DOHH2 (cell line): ENCODE measurements at regions not wholly inside any gene's neighbourhood (a gene's known extent, or its start where the extent isn't known, plus 50 kb on each side); places are given as distances from the start of the nearest gene placed in this dataset.

Experiments used
- H3F3A ChIP-seq: fragments of 200-600 bp; sonication (generic), shearing (Covaris generic); 2 replicates; pipeline ENCODE4 v1.6.0; 2016; ENCODE audit warnings: antibody characterized with exemption, mild to moderate bottlenecking; ENCODE audit not compliant: control insufficient read depth, insufficient read depth
- H3K27ac ChIP-seq: fragments of 200-600 bp; sonication (generic); 2 replicates; pipeline ENCODE4 v1.5.1; 2014; ENCODE audit warnings: low read depth, mild to moderate bottlenecking, low read length, moderate library complexity
- H3K27me3 ChIP-seq: fragments of 200-600 bp; sonication (generic); 2 replicates; pipeline ENCODE4 v1.6.1; 2014; ENCODE audit warnings: mild to moderate bottlenecking, low read length, mixed read lengths; ENCODE audit not compliant: control insufficient read depth
- H3K36me3 ChIP-seq: fragments of 200-600 bp; sonication (generic); 2 replicates; pipeline ENCODE4 v1.6.1; 2014; ENCODE audit warnings: mild to moderate bottlenecking, low read length, moderate library complexity, mixed read lengths; ENCODE audit not compliant: control insufficient read depth
- H3K4me1 ChIP-seq: fragments of 200-600 bp; sonication (generic); 2 replicates; pipeline ENCODE4 v1.6.1; 2014; ENCODE audit warnings: mild to moderate bottlenecking, low read length, mixed read lengths; ENCODE audit not compliant: control insufficient read depth
- H3K4me2 ChIP-seq: fragments of 200-600 bp; sonication (generic); 2 replicates; pipeline ENCODE4 v1.6.0; 2014; ENCODE audit warnings: mild to moderate bottlenecking, low read length, moderate library complexity
- H3K4me3 ChIP-seq: fragments of 200-600 bp; sonication (generic); 2 replicates; pipeline ENCODE4 v1.5.1; 2014; ENCODE audit warnings: mild to moderate bottlenecking, low read length, mixed read lengths
- H3K79me2 ChIP-seq: fragments of 200-600 bp; sonication (generic); 2 replicates; pipeline ENCODE4 v1.6.1; 2014; ENCODE audit warnings: mild to moderate bottlenecking, low read length, mixed read lengths; ENCODE audit not compliant: control insufficient read depth
- H3K9me2 ChIP-seq: fragments of 200-600 bp; sonication (generic); replicated peaks from 2 replicates; pipeline ENCODE4 v1.6.1; 2014; ENCODE audit warnings: mild to moderate bottlenecking, low read length, mixed read lengths; ENCODE audit not compliant: control insufficient read depth
- H3K9me3 ChIP-seq: fragments of 200-600 bp; sonication (generic); 2 replicates; pipeline ENCODE4 v1.6.1; 2014; ENCODE audit warnings: antibody characterized with exemption, low read length, mixed read lengths; ENCODE audit not compliant: control insufficient read depth, insufficient read depth
- H4K20me1 ChIP-seq: fragments of 200-600 bp; sonication (generic); 2 replicates; pipeline ENCODE4 v1.6.0; 2014; ENCODE audit warnings: low read depth, mild to moderate bottlenecking, antibody characterized with exemption, low read length, moderate library complexity; ENCODE audit not compliant: control insufficient read depth, insufficient read depth
- EZH2phosphoT487 ChIP-seq: fragments of 200-600 bp; sonication (generic); IDR thresholded peaks from 2 replicates; pipeline ENCODE4 v1.6.1; 2017; ENCODE audit warnings: borderline replicate concordance, mild to moderate bottlenecking, antibody characterized with exemption, low read length, moderate library complexity, mixed read lengths
- TF ChIP-seq, protein P1 (sequence below): fragments of 200-600 bp; sonication (generic); IDR thresholded peaks from one replicate; pipeline ENCODE4 v1.5.1; 2014; ENCODE audit warnings: antibody characterized with exemption, mild to moderate bottlenecking, low read depth, low read length; ENCODE audit not compliant: poor library complexity, severe bottlenecking

DNA sequence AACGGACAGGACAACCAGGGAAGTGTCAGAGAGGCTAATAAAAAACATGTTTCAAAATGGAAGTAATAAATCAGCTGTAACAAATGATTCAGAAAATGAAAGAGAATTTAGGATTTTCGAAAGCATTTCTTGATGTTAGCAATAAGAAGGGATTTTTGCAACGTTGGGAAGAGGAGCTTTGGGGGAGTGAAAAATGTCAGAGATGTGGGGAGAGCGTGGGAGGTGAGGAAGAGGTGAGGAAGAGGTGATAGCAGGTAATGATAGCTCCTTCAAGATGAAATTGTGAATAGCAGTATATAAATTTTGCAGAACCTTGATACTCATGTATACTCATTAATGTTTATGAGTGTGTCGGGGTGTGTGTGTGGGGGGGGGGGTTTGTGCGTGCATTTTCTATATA is 76.2 kb upstream of the COX10 start:
- no peaks in the 10 kb centered on the region for H3K27me3 ChIP-seq
- no peaks in the 10 kb centered on the region for H3K9me2 ChIP-seq
- no peaks in the 10 kb centered on the region for H3K4me1 ChIP-seq
- TF ChIP-seq, protein P1, sequence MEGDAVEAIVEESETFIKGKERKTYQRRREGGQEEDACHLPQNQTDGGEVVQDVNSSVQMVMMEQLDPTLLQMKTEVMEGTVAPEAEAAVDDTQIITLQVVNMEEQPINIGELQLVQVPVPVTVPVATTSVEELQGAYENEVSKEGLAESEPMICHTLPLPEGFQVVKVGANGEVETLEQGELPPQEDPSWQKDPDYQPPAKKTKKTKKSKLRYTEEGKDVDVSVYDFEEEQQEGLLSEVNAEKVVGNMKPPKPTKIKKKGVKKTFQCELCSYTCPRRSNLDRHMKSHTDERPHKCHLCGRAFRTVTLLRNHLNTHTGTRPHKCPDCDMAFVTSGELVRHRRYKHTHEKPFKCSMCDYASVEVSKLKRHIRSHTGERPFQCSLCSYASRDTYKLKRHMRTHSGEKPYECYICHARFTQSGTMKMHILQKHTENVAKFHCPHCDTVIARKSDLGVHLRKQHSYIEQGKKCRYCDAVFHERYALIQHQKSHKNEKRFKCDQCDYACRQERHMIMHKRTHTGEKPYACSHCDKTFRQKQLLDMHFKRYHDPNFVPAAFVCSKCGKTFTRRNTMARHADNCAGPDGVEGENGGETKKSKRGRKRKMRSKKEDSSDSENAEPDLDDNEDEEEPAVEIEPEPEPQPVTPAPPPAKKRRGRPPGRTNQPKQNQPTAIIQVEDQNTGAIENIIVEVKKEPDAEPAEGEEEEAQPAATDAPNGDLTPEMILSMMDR: no peak
- no peak for TF ChIP-seq EZH2phosphoT487
- H3K9me3 ChIP-seq: no peaks in the 10 kb centered on the region
- H3F3A ChIP-seq: no peaks in the 10 kb centered on the region
- H3K27ac ChIP-seq: no peak overlapping the region
- no peak overlapping the region for H3K4me3 ChIP-seq
- H3K36me3 ChIP-seq: no peaks in the 10 kb centered on the region
- H4K20me1 ChIP-seq: no peaks in the 10 kb centered on the region
- H3K4me2 ChIP-seq: no peak overlapping the region
- H3K79me2 ChIP-seq: no peaks in the 10 kb centered on the region

DNA sequence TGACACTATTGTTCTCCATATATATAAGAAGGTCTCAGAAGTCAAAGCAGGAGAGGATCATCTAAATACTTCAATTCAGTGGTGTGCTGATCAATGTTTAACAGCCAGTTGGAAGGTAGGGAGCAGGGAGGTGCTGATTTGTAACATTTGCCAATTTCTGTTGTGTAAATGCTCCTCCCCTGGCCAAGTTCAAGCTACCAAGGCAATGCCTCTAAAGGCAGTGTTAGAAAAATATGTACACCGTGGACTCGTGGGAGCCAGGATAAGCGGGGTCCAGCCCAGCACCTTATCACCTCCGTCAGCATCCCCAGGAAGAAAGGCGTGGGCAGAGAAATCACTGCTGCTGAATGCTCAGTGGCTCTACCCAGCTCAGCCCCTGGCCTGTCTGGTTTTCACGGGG is 75.3 kb upstream of the COX10 start:
- H3K27me3 ChIP-seq: no peaks in the 10 kb centered on the region
- no peaks in the 10 kb centered on the region for H3K4me1 ChIP-seq
- H3K27ac ChIP-seq: no peak overlapping the region
- H4K20me1 ChIP-seq: no peaks in the 10 kb centered on the region
- H3K4me2 ChIP-seq: no peak overlapping the region
- H3F3A ChIP-seq: no peaks in the 10 kb centered on the region
- H3K79me2 ChIP-seq: no peaks in the 10 kb centered on the region
- H3K4me3 ChIP-seq: no peak overlapping the region
- H3K9me3 ChIP-seq: no peaks in the 10 kb centered on the region
- no peaks in the 10 kb centered on the region for H3K9me2 ChIP-seq
- no peak for TF ChIP-seq EZH2phosphoT487
- TF ChIP-seq, protein P1: no peak
- no peaks in the 10 kb centered on the region for H3K36me3 ChIP-seq

DNA sequence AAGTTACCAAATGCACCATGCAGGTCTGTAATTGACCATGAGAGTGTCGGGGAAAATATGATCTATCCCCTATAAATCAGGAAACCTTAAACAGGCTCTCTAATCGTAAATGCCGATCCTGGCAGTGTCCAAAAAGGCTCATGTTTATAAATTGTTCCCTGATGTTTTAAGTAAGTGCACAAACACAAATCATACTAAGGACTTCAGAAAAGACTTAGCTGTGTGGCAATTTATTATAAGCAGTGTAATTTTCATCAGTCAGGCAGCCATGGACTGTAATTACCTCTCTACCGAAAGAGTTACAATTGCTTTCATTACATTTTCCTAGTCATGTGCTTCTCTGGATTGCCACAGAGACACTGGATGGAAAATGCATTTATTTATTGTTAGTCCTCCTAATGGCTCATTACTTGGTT is 73.4 kb upstream of the COX10 start:
- no peaks in the 10 kb centered on the region for H4K20me1 ChIP-seq
- no peaks in the 10 kb centered on the region for H3K9me2 ChIP-seq
- H3K4me1 ChIP-seq: no peaks in the 10 kb centered on the region
- no peaks in the 10 kb centered on the region for H3K79me2 ChIP-seq
- H3K27ac ChIP-seq: no peak overlapping the region
- H3K36me3 ChIP-seq: no peaks in the 10 kb centered on the region
- no peak overlapping the region for H3K4me3 ChIP-seq
- H3K9me3 ChIP-seq: no peaks in the 10 kb centered on the region
- no peaks in the 10 kb centered on the region for H3K27me3 ChIP-seq
- TF ChIP-seq, protein P1: no peak
- TF ChIP-seq EZH2phosphoT487: no peak
- H3K4me2 ChIP-seq: no peak overlapping the region
- no peaks in the 10 kb centered on the region for H3F3A ChIP-seq

DNA sequence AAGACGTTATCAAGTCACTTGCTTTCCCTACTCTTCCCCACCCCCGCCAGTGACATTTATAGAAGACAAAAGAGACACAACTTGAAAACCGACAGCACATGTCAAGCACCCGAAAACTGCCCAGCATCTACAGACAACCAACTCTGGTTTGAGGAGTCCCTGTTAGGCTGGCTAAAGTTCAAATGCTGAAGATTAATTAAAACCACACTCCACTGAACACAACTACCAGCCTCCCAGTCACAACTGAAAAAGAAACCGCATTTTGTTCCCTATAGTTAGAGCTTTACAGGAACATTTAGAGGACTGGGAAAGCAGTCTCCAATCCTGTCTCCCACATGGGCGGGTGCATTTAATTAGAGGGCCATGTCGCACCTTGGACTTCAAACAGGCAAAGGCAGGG is 73.0 kb upstream of the COX10 start:
- Histone ChIP-seq H3K4me1 (no peaks in the 10 kb centered on the region), H3K36me3 (no peaks in the 10 kb centered on the region), H3K4me3 (no peak overlapping the region), H3K9me3 (no peaks in the 10 kb centered on the region), H4K20me1 (no peaks in the 10 kb centered on the region), H3K79me2 (no peaks in the 10 kb centered on the region), H3K27ac (no peak overlapping the region), H3K27me3 (no peaks in the 10 kb centered on the region), H3F3A (no peaks in the 10 kb centered on the region), H3K4me2 (no peak overlapping the region), H3K9me2 (no peaks in the 10 kb centered on the region)
- TF ChIP-seq, protein P1: no peak
